Left ventricle myocardium superior (tissue), 1 donor: ENCODE measurements at regions not wholly inside any gene's neighbourhood (a gene's known extent, or its start where the extent isn't known, plus 50 kb on each side); places are given as distances from the start of the nearest gene placed in this dataset.

Experiments
- ATAC-seq: fragments of 200-7000 bp; cut with Tn5 transposase; one replicate; pipeline ENCODE4 v1.9.1; 2020; ENCODE audit warnings: mild to moderate bottlenecking, moderate library complexity
- DNase-seq: peaks from one replicate; pipeline ENCODE4 v3.0.0-alpha.2; 2020
- intact Hi-C: fragments of 100-400 bp; cut with micrococcal nuclease; formaldehyde crosslinking; loops from one replicate; pipeline ENCODE4 v1.11.0; 2022
- donor health status: DM: no; HTN: yes; CAD: no; lungs with severe emphysema.

DNA sequence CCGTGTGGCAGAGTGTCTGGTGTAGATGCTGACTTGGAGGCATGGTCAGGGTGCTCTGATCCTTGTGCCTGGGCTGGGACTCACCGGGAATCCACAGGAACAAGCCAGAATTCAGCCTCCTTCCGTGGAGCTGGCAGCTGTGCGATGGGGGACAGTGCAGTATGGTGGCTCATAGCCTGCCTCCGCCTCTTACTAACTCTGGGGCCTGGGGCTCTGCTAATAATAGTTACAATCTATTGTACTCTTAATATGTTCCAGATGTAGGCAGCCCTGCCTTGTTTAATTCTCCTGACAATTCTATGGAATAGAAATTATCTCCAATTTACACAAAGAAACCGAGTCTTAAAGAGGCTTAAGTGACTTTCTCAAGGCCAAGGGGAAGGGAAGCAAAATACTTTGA, 77.6 kb downstream of the PCDH1 start:
- intact Hi-C loops: no loop called here

DNA sequence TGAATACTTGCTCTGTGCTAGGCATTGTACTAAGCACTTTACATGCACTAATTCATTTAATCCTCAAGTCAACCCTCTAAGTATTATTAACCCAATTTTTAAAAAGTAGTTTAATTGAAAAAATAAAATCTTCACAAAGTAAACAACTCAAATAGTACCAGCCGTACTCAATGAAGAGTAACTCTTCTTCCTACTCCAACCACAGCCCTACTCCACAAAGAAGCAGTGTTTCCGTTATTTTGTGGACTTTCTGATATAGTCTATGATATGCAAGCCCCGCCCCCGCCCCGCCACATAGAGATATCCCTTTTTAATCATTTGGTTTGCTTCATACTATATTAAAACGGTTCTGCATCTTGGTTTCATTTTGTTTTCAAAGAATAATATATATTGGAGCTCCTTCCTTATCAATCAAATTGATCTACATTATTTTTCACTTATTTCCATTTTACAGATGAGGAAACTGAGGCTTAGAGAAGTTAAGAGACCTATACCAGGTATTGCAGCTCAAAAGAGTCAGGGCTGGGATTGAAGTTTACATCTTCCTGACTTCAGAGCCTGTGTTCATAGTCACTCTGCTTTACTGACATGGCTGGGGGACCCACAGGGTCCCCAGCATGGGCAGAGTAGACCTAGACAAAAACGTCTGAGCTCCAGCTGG, 78.6 kb downstream of the PCDH1 start:
- DNase-seq (no peak), ATAC-seq (no peak)
- intact Hi-C loops: no loop called here

More for the DNA sequence above, 77.6 kb downstream of the PCDH1 start:
- DNase-seq (no peak), ATAC-seq (no peak)

DNA sequence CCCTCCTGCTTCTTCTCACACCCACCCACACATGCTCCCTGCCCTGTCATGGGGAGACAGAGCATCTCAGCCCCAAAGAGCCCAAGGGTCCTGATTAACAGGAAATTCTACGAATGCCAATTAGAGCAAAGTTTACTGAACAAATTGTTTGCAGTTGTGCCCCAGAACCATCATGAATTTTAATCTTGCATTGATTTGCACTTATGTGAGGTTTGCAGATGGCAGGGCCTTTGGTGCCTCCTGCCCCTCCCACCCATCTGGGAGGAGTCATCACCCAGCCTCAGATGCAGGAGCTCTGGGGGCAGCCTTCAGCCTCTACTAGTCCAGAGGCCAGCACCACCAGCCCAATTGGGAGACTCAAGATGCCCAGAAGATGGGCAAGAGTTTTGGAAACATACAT, 80.8 kb downstream of the PCDH1 start:
- no peak for DNase-seq
- no peak for ATAC-seq
- intact Hi-C loops: no loop called here

DNA sequence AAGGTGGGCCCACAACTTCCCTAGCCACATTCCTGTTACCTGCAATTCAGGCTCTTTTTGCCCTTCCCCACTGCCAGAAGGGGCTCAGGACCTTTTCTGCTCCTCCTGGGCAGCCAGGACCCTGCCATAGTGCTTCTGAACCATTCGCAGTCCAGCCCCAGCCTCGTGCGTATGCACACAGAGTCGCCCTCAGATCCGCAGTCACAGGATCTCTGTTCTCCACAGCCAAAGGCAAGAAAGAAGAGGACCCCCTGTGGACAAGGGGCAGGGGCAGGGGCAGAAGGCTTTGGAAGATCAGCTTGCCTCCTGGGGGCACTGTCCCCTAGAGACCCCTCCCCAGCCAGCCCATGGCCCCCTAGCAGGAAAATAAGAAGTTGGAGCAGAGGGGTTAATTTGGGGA, 82.8 kb downstream of the PCDH1 start:
- no peak for DNase-seq
- ATAC-seq: no peak
- intact Hi-C loops: no loop called here

DNA sequence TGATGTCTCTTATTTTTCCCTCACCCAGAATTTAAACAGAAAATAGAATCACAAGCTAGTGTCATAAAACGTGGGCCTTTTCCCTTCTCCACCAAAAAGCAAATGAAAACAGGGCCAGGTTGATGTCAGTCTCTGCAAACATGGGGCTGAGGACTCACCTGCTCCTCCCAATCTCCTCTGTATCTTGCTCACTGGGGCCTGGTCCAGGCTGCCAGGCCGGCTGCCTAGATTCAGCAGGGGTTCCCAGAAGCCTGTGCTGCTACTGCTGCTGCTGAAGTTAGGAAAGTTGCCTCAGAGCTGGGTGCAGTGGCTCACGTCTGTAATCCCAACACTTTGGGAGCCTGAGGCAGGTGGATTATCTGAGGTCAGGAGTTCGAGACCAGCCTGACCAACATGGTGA, 84.3 kb downstream of the PCDH1 start:
- ATAC-seq: no peak
- intact Hi-C loops: no loop called here
- DNase-seq: no peak

DNA sequence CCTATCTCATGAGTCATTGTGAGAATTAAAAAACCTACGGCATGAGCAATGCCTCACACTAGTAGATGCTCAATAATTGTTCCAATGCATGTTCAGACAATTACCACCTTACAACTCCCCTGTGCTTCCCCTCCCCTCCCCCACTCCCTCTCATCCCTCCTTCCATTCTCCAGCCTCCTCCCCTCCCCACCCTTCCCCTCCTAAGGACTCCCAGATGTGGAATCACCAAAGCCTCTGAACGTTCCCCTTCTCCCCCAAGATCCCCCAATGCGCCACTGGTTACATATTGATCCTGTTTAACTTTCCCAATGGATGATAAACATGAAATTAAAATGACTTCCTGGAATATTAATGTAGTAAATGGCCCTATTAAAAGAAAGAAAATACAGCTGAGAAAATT, 84.8 kb downstream of the PCDH1 start:
- ATAC-seq: no peak
- DNase-seq: no peak
- intact Hi-C loops: no loop called here

DNA sequence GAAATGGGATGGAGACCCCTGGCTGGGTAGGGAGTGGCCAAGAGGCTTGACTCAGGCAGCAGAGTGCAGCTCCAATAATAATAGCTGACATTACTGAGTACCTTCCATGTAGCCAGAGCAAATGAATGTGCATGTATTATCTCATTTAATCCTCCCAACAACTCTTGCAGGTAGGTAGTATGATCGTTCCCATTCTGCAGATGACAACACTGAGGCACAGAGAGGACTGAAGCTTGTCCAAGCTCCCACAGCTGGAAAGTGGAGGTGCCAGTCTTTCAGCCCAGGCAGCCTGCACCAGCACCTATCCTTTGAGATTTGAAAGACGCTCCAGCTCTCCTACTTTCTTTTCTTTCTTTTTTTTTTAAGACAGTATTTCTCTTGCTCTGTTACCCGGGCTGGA, 87.6 kb downstream of the PCDH1 start:
- no peak for ATAC-seq
- DNase-seq: no peak
- intact Hi-C loops: no loop called here

DNA sequence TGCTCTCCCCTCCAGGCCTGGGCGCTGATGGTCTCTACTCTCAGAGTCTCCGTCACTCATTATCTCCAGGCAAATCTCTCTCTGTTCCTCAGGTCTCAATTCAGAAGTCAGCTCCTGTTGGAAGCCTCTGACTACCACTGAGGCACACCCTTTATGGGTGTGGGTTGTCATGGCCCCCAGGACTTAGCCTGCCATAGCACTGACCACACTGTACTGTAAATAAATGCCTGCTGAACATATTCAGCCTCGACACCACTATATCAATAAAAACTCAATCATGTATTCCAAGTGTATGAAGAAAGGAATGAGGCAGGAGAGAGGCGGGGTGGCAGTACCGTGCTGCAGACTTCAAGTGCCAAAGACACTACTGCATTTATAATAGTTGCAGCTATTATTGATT, 88.9 kb downstream of the PCDH1 start:
- ATAC-seq: no peak
- DNase-seq: no peak
- intact Hi-C loops: no loop called here

DNA sequence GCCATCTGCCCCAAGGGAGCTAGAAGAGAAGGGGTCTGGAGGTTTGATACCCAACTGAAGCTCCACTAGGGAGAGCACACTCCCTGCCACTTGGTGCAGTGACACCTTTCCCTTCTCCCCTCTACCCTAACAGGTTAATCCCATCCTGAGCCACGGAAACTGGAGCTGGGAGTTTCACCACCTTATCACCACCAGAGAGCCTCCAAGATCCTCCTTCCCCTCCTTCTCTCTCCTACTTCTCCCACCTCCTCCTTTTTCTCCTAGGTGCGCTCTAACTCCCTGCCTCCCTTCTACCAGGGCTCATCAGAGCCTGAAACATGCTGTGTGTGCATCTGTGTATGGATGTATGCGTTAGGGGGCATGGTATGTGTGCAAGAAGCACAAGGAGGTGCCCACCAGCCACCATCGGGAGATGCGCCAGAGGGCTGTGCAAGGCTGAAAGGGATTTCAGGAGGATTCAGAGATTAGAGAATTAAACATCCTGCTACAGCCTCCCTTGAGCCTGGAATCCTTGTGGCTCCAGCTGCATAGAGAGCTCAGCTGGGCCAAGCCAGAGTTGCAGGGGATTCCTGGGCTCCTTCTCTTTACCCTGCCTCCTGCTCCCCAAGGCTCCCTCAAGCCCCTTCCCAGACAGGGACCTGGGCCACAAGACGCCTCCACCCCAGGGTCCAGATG, 89.8 kb downstream of the PCDH1 start:
- DNase-seq (no peak), ATAC-seq (no peak)
- intact Hi-C loops: no loop called here

DNA sequence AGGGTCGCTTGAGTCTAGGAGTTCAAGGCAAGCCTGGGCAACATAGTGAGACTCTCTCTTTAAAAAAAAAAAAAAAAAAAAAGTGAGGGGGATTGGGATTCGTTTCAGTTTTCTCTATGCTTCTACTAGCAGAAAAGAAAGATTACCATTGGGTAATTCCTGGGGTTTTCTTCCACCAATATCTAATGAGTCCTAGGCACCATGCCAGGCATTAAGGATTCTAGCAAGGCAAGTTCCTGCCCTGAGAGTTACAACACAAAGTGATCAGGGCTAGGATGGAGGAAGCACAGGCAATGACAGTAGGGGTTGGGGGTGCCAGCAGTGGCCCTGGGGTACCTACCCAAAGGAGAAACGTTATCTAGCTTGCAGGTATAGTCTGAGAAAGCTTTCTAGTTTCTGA, 90.8 kb downstream of the PCDH1 start:
- intact Hi-C loops: no loop called here
- no peak for ATAC-seq
- no peak for DNase-seq

DNA sequence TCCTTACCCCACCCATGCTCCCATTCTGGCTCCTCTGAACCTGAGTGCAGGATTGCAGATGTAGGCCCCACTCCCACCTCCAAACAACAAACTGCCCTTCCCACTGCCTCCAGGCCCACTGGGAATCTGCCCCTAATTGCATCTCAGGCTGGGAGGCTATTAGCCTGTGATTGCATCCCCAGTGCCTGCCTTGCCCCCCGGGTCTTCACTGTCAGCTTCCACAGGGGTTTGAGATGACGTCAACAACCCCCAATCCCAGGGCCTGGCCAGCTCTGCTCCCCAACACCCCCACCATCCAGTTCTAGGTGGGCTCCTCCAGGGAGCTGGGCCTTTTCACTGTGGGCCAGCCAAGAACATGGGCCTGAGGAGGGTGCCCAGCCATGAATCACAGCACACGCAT, 91.5 kb downstream of the PCDH1 start:
- ATAC-seq (no peak), DNase-seq (no peak)
- intact Hi-C loops: no loop called here

DNA sequence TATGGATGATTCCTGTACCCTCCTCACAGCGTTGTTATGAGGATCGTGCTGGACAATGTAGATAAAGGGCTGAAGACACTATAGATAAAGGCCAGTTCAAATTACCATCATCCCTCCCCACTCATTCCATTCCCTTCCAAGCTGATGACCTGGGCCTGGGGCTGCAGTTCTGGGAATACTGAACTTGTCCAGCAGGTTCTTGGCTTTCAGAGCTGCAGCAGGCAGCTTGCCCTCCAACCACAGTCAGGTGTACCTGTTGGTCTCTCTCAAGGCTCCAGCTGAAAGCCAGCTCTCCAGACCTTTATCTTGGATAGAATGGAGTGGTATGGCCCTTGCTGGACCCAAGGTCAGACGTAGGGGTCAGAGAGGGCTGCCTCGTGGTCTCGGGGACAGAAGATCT, 92.5 kb downstream of the PCDH1 start:
- ATAC-seq (no peak), DNase-seq (no peak)
- intact Hi-C loops: no loop called here

DNA sequence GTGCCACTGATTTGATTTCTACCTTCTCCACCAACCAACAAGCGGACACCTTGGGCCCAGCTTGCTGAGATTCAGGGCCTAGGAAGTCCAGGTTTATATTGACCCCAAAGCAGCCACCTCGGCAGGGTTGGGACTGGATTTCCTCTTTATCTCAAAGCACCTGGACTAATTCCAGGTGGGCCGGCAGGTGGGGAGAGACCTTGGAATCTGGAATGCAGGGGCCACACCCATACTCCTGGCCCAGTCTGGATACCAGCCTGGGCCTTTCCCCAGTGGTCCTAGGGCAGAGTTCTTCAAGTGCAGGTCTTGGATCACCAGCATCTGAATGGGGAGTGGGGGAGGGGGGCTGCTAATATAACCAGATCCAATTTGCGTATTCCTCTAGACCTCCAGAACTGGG, 93.1 kb downstream of the PCDH1 start:
- intact Hi-C loops: no loop called here
- ATAC-seq: no peak

DNA sequence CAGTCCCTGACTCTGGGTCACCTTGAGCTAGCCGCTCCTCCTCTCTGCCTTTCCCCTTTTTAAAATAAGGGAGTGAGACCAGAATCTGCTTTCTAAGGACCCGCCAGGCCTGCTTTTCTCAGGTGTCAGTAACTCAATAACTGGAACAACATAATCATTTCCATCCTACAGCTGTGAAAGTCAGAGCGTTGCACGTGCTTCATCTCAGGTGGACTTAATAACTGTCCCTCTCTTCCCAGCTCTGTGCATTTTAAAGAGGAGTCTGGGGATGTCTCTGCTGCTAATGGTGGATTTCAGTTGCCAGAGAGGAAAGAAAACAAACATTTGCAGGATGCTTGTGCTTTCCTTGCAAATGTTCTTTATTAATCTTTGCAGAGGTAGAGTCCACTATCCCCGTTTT, 93.7 kb downstream of the PCDH1 start:
- intact Hi-C loops: no loop called here
- DNase-seq (no peak), ATAC-seq (no peak)

More for the DNA sequence above, 93.1 kb downstream of the PCDH1 start:
- no peak for DNase-seq

DNA sequence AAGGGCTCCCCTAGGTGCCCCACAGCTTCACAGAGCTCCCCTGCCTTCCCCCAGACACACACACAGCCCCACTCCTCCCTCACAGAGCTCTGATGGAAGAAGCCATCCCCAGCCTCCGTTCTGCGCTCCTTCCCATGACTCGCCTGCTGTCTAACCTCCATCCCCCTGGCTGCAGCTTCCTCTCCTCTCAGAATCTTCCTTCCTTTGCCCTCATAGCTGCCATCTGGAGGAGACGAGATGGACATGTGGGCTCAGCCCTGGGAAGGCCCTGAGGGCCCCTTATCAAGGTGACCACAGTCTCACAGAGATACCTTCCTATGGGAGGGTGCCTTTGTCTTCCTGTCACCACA, 94.3 kb downstream of the PCDH1 start:
- ATAC-seq (no peak), DNase-seq (no peak)
- intact Hi-C loops: no loop called here

DNA sequence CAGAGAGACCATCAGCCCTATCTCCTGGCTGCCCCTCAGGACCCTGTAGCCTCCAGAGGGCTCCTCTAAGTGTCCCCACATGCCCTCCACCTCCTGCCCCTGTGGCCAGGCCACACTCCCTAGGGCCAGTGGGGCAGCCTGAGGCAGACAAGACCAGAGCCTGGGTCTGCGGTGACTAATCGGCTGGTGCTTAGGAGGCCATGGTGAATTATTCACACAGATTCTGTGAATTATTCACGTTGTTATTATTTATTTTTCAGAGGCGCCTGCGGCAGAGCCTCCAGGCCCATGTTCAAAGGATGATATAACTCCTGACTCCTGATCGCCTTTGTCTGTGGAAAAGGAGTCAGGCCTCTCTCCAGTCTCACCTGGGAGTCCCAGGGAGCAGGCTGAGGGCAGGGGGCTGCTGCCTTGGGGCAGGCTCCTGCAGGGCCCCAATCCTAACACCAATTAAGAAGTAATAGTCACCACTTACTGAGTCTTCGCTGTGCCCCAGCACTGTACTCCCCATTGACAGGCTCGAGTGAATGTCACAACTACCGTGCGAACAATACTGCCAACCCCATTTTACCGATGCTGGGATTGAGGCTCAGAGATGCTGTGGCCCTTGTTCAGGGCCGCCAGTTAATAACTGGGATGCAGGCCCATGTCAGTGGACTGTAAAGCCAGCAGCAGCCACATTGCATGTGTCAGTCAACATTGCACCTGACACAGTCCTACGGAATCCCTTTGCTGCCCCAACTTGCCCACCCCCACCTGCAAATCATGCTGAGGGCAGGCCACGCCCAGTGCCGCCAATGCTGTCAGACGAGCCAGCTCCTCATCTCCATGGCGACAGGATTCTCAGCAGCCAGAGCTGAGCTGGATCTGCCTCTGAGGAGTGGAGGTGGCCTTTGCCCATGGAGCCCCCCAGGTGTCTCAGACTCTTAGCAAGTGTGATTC, 94.9 kb downstream of the PCDH1 start:
- ATAC-seq (no peak), DNase-seq (no peak)
- intact Hi-C loops: no loop called here

DNA sequence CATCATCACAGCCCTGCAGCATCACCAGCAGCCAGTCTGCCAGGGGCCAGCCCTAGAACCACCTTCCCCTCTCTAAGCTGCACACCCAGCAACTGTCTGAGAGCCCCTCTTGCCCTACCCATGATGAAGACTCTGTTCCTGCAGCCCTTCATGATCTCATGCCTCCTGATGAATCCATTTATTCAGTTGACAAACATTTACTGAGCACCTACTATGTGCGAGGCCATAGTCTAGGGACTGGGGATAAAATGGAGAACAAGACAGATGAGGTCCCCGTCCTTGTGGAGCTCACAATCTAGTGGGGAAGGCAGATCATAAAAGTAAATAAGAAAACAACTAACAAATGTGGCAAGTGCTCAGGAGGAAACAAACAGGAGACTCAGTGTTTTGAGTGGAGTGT, 96.3 kb downstream of the PCDH1 start:
- no peak for ATAC-seq
- intact Hi-C loops: no loop called here
- DNase-seq: no peak

DNA sequence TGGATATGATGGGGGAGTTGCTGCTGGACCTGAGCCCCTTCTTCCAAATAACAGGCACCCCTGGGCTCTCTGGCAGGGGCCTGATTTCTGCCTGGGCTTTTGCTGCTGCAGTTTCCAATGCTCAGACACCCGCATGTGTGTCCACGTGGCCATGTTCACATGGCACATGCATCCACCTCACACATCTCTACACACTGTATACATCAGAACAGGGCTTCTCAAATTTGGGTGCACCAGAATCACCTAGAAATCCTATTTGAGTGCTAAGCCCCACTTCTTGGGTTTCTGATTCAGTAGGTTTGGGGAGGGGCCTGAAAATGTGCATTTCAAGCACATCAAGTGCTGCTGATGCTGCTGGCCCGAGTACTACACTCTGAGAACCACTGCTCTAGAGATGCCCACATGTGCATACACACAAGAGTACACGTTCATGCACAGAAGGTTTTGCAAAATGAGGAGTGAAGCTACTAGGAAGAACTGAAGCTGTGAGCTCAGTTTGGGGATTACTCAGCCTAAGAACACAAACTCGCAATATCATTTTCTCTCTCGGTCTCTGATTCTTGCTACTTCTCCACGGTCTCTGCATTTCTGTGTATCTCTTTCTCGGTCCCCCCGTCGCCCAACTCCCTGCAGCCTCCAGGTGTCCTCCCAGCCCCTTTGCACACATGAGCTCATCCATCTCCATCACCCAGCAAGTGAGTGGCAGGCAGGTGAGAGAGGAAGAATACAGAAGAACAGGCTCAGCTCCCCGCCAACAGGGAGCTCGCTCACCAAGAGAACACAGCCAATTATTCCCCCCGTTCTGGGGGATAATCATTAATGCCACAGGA, 97.0 kb downstream of the PCDH1 start:
- intact Hi-C loops: no loop called here
- no peak for DNase-seq
- ATAC-seq: no peak

DNA sequence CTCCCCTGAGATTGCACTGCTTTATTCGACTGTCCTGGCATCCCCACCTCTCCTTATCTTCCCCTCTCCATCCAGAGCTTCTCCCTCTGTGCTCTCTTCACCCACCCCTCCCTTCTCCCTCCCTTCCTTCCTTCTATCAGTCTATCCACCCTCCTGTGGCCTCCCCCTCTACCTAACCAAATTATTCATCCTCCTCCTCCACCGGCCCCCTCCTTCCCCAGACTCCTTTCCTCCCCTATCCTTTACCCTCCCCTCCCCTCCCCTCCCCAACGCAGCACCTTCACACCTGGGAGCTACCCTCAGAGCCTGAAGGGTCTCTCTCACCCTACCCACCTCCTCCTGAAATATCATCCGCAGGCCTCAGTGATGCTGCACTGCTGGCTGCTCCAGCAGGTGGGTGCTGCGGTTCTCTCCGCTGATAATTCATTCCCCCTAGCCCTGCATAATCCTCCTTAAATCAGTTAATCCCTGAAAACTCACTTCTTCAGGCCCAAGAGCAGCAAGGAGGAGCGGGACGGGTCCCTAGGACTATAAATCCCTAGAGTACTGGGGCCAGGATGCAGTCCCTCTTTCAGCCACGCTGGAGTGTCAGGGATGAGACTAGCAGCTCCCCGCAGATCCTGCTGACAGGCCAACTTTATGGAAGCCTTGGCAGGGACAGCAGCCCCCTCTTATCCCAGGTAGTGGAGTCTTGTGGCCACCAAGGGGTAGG, 97.8 kb downstream of the PCDH1 start:
- intact Hi-C loops: no loop called here
- DNase-seq: no peak
- no peak for ATAC-seq
